CD1c-positive myeloid dendritic cell (primary cell): ENCODE measurements at regions not wholly inside any gene's neighbourhood (a gene's known extent, or its start where the extent isn't known, plus 50 kb on each side); places are given as distances from the start of the nearest gene placed in this dataset.

Experiments used
- DNase-seq: peaks from one replicate; pipeline ENCODE4 v3.0.0-alpha.2; 2016; ENCODE audit errors: extremely low spot score

DNA sequence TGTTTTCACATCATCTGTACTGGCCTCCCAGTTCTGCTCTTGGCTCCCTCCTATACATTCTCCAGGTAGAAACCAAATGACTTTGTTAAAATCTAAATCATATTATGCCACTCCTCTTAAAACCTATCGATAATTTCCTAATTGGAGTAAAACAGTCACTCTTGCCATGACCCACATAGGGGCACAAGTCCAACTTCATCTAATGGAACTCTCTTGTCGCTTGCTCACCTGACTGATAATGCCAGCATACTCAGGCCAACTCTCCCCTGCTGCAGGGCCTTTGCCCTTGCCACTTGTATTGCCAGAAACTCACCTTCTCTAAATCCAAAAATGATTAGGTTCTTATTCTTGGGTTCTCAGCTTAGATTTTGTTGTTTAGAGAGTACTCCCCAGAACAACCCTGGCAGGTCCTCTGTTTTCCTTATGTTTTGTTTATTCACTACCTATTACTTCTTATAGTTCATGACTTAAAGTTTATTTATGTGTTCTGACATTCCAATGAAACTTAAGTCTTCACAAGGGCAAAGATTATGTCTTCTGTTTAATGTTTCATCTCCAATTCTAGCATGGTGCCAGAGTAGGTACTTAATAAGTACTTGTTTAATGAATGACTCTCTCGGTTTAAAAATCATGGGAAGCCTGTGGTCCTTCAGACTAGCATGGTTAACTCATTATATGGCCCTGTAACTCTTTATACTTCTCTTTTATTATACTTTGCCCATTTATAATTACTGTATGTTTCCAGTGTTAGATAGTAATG lies 345.9 kb upstream of the SMIM30 start:
- DNase-seq = no peak

- DNase-seq = no peak
These were observed 341.7 kb upstream of the SMIM30 start for GRCh38 chr7:113460067-113460466.

DNA sequence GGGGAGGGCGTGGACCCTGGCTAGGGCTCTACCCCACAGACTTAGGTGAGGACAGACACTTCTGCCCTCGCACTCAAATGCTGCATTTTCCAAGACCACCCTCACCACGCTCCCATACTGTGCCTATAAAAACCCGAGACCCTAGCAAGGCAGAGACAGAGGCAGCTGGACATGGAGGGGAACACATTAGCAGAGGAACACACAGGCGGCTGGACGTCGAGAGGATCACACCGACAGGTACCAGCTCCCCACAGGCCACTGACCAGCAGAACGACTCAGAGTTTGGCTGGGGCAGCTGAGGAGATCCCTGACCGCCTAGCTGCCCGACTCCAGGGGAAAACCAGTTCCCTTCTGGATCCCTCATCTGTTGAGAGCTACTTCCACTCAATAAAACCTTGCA lies 338.2 kb upstream of the SMIM30 start:
- DNase-seq = no peak

DNA sequence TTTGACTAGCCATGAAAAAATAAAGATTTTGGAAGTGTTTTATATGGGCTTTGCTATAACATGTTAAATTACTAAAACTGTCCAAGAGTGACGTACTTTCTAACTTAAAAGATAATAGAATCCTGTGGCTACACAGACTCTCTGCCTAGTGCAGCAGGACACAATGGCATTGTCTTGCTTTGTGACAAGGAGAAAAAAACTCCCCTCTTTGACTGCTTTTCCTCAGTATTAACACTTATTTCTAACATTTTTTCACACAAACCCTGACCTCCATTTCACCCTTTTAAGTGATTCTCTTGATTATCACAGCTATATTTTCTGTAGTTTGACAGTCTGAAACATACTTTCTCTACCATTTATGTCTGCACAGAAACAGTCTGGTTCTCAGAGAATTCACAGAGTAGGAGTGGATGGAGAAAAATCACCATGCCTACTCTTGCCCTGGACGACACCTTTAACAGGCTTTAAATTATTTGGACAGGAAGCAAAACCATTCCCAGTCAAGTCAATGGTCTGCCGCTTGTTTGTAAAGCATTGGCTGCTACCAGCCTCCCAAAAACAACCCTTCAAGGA lies 336.3 kb upstream of the SMIM30 start:
- DNase-seq = no peak

- no peak for DNase-seq
These were observed 333.9 kb upstream of the SMIM30 start for GRCh38 chr7:113452245-113452644.

GRCh38 chr7:113446791-113447190 lies 328.4 kb upstream of the SMIM30 start:
- DNase-seq = no peak

DNA sequence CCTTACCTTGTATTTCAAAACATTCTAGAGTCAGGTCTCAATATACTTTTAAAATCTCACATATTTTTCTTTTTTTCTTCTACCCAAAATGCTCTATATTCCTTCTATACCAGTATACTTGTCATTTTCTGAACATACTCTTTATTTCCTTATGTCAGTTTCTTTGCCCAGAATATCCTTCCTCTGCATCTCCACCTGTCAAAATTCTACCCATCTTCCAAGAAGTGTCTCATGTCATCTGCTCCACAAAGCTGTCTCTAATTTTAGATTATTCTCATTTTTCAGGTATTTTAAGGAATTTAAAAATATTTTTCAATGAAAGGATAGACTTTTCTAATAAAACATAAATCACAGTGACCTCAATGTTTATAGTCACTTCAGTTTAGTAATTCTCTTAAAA lies 328.0 kb upstream of the SMIM30 start:
- DNase-seq = no peak

- no peak for DNase-seq
These were observed 325.9 kb upstream of the SMIM30 start for GRCh38 chr7:113444261-113444660.

DNA sequence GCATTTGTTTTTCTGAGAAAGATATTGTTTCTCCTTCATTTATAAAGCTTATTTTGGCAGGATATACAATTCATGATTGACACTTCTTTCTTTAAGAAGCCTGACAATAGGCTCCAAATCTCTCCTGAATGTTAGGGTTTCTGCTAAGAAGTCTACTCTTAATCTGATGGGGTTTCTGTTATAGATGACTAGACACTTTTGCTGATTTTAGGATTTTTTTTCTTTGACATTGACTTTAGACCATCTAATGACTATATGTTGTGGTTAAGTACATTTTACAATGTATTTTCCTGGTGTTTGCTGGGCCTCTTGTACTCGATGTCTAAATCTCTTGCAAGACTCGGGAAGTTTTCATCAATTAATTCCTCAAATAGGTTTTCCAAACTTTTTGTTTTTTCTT lies 321.8 kb upstream of the SMIM30 start:
- no peak for DNase-seq

DNA sequence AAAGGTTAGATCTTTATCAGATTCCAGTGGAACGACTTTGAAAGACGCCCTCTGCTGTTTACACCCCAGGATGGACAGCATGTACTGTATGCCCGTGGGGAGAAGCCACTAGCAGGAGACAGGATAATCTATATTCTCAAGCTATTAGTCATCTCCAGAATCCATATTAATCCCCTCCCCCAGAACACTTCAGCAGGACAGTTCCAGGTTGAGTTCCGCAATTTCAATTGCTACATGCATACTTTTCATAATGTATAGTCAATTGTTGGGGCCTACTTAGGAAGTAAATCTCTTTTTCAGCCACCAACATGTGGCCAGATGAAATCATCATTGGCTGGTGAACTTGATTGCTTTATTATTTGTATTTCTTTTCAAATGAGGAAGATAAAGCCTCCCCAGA lies 313.1 kb upstream of the SMIM30 start:
- no peak for DNase-seq

DNA sequence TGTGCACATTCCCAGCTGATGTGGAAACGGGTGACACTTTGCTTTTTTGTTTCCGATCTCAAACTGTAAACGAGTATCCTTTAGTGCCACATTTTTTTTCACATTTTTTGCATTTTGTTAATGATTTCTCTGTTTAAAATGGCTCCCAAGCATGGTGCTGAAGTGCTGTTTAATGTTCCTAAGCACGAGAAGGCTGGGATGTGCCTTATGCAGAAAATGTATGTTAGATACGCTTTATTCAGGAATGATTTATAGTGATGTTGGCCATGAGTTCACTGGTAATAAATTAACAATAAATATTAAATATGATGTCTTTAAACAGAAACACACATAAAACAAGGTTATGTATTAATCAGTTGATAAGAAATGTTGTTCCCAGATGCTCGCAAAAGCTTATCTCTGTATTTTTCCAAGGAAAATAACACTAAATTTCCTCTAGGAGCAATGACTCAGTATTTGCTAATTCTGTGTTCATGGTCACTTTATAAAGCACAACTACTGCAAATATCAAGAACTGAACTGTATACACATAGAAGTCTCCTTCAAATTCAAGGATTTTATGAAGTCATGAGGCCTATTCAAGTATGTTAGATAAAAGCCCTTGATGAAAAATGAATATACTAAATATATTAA lies 305.9 kb upstream of the SMIM30 start:
- DNase-seq = no peak

DNA sequence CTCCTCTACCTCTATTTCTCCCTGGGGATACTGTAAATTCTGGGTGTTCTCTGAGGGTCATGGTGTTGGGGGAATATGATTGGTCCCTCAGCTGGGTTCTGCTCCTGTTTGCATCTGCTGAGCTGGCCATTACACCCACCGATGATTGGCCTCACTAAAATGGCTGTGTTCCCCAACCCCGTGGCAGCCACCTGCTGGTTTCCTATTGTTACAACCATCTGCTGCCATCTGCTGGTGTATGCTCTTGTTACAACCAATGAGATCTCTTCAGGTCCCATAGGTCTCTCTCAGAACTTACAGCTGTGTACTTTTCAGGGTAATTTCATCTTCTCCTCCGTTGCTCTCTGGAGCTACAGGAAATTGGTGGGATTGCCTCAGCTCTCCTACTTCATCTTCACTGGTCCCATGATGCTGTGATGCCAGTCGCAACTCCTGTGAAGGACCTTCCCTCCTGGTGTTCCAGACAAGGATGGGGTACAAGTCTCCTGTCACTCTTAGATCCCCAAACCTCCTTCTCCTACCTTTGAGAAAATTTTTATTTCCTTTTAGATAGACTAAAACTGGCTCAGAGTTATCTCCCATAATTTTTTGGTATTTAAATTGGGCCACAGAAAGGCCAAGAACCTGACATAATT lies 303.5 kb upstream of the SMIM30 start:
- peak; percentile 86 for DNase-seq

GRCh38 chr7:113414401-113415035 lies 296.2 kb upstream of the SMIM30 start:
- DNase-seq = no peak

GRCh38 chr7:113412410-113412809 lies 294.1 kb upstream of the SMIM30 start:
- no peak for DNase-seq

DNA sequence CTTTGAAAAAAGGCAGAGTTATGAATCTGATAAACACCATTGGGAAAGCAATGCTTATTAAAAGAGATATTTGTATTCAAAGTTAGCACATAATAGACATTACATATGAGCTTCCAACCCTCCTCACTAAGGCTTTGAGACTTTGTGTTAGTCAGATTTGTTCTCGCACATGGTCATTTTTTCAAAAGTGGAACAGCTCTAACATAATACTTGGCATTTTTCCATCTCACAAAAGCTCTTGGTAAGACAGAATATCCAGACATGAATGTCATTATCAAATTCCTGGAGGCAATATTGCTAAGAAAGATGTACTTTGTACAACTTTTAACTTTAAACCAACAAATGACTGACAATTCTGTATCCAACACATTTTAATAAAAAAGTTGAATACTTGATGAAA lies 292.4 kb upstream of the SMIM30 start:
- no peak for DNase-seq

GRCh38 chr7:113408999-113409398 lies 290.6 kb upstream of the SMIM30 start:
- no peak for DNase-seq

DNA sequence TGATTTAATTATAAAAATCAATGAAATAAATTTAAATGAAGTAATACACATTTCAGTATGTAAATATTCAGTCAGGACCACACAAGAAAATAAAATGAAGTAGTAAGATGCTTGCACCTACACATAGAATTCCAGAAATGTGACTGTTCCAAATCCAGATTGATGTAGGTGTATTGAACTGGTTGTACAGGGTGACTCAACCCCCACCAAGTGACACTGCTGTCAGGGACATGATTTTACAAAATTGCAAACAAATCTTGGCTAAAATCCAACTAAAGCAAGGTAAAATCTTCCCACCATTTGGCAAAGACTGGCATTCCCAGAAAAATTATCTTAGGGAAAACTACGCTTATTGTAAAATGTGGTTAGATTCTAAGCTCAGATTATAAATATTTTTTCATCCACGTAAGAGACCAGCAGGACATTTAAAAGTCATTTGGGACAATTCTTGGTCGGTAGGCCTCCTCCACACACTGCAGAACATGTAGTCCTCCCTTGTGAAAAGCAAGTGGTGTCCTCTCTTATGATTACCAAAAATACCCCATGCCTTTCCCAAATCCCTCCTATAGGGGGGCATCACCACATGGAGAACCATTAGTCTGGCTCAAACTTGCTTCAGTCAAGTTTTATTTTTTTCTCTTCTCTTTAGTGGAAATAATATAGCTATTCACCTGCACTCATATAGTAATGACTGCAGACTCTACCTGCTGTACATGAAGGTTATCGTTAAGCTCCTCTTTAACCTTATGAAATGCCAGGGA lies 287.1 kb upstream of the SMIM30 start:
- no peak for DNase-seq

DNA sequence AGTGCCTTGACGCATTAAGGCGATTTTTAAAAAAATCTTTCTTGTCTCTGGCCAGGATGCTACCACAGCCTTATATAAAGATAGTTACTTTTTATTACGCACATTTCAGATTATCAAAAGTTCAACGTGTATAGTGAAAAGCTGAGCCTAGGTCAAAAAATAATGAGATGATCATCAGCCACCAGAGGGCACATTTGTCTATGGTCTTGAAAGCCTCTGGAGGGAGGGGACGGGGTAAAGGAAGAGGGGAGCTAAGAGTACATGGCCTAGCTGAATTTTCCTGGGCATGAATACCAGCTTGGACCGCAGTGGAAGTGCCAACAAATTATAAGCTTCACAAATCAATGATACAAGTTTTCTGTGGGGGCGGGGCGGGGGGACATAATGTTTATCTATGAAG lies 285.9 kb upstream of the SMIM30 start:
- DNase-seq = no peak

DNA sequence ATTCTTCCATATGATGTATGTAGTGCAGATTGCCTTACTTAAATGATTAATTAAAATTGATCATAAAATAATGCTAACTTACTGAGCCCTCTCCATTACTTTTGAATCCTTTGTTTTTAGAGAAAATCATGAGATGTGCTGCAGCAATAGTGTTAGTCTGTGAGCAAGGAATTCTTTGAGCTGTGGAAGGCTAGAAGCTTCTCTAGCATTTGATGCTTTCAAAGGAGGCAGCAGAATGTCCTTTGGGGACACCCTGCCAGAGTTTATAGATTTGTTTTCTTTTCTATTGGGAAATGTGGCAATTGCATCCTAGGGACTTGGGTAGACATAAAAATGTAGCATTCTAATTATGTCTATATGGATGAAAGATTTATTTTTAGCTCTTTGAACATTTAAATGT lies 284.1 kb upstream of the SMIM30 start:
- DNase-seq = no peak

GRCh38 chr7:113402005-113402404 lies 283.7 kb upstream of the SMIM30 start:
- no peak for DNase-seq

- no peak for DNase-seq
These were observed 276.5 kb upstream of the SMIM30 start for GRCh38 chr7:113394856-113395255.
